GM18511 (cell line): ENCODE measurements at regions not wholly inside any gene's neighbourhood (a gene's known extent, or its start where the extent isn't known, plus 50 kb on each side); places are given as distances from the start of the nearest gene placed in this dataset.

Source experiments
- ATAC-seq: cut with Tn5 transposase; IDR thresholded peaks from one replicate; pipeline ENCODE4 v1.9.1; 2021; ENCODE audit warnings: mild to moderate bottlenecking, moderate library complexity; ENCODE audit not compliant: unreplicated experiment

- ATAC-seq = no peak
These were observed 66.7 kb upstream of the SORCS3 start for GRCh38 chr10:104574427-104574826.

GRCh38 chr10:104574838-104575237 is 66.3 kb upstream of the SORCS3 start:
- no peak for ATAC-seq

GRCh38 chr10:104576611-104577010 is 64.5 kb upstream of the SORCS3 start:
- ATAC-seq = no peak

- ATAC-seq = no peak
These were observed 63.9 kb upstream of the SORCS3 start for GRCh38 chr10:104577163-104577562.

GRCh38 chr10:104577861-104578521 is 63.1 kb upstream of the SORCS3 start:
- ATAC-seq = no peak

- ATAC-seq = no peak
These were observed 62.4 kb upstream of the SORCS3 start for GRCh38 chr10:104578671-104579070.

GRCh38 chr10:104579136-104579535 is 62.0 kb upstream of the SORCS3 start:
- ATAC-seq = no peak

- no peak for ATAC-seq
These were observed 60.8 kb upstream of the SORCS3 start for GRCh38 chr10:104580321-104580720.

- peak; percentile 84 for ATAC-seq
These were observed 60.1 kb upstream of the SORCS3 start for GRCh38 chr10:104580774-104581675.

GRCh38 chr10:104581884-104582601 is 59.0 kb upstream of the SORCS3 start:
- ATAC-seq = no peak

- ATAC-seq = peak; percentile 46
These were observed 58.5 kb upstream of the SORCS3 start for GRCh38 chr10:104582602-104582951.

- ATAC-seq = no peak
These were observed 58.1 kb upstream of the SORCS3 start for GRCh38 chr10:104582966-104583365.

- ATAC-seq = no peak
These were observed 56.5 kb upstream of the SORCS3 start for GRCh38 chr10:104584541-104584940.

- ATAC-seq = no peak
These were observed 53.3 kb upstream of the SORCS3 start for GRCh38 chr10:104587751-104588150.

GRCh38 chr10:104589431-104589830 is 51.7 kb upstream of the SORCS3 start:
- no peak for ATAC-seq

GRCh38 chr10:104589871-104590270 is 51.2 kb upstream of the SORCS3 start:
- ATAC-seq = no peak
